ENCODE measurements at regions not wholly inside any gene's neighbourhood (a gene's known extent, or its start where the extent isn't known, plus 50 kb on each side); places are given as distances from the start of the nearest gene placed in this dataset.

GRCh38 chr3:135792174-135792573, 173.4 kb upstream of the PPP2R3A start:
- DNase-seq (ENCODE audit: low read depth) = peak; percentile 7
- no peak overlapping the region for H3K4me3 ChIP-seq (ENCODE audit: low read depth, low read length)
- no peak for TF ChIP-seq POLR2A (IDR thresholded peaks at IDR 0.05; ENCODE audit: extremely low read depth, insufficient read length)
- TF ChIP-seq, protein P1, sequence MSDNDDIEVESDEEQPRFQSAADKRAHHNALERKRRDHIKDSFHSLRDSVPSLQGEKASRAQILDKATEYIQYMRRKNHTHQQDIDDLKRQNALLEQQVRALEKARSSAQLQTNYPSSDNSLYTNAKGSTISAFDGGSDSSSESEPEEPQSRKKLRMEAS (IDR thresholded peaks at IDR 0.05; ENCODE audit: low read depth, low read length) = no peak
- no peak for TF ChIP-seq MYC (IDR thresholded peaks at IDR 0.05; ENCODE audit: low read depth, low read length)
- TF ChIP-seq, protein P2, sequence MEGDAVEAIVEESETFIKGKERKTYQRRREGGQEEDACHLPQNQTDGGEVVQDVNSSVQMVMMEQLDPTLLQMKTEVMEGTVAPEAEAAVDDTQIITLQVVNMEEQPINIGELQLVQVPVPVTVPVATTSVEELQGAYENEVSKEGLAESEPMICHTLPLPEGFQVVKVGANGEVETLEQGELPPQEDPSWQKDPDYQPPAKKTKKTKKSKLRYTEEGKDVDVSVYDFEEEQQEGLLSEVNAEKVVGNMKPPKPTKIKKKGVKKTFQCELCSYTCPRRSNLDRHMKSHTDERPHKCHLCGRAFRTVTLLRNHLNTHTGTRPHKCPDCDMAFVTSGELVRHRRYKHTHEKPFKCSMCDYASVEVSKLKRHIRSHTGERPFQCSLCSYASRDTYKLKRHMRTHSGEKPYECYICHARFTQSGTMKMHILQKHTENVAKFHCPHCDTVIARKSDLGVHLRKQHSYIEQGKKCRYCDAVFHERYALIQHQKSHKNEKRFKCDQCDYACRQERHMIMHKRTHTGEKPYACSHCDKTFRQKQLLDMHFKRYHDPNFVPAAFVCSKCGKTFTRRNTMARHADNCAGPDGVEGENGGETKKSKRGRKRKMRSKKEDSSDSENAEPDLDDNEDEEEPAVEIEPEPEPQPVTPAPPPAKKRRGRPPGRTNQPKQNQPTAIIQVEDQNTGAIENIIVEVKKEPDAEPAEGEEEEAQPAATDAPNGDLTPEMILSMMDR (IDR thresholded peaks at IDR 0.05; ENCODE audit: low read depth, low read length) = no peak

GRCh38 chr3:135792858-135793475, 172.6 kb upstream of the PPP2R3A start:
- no peak for DNase-seq (ENCODE audit: low read depth)
- no peak overlapping the region for H3K4me3 ChIP-seq (ENCODE audit: low read depth, low read length)
- TF ChIP-seq, protein P2 (IDR thresholded peaks at IDR 0.05; ENCODE audit: low read depth, low read length) = no peak
- TF ChIP-seq POLR2A (IDR thresholded peaks at IDR 0.05; ENCODE audit: extremely low read depth, insufficient read length) = no peak
- TF ChIP-seq, protein P1 (IDR thresholded peaks at IDR 0.05; ENCODE audit: low read depth, low read length) = no peak
- no peak for TF ChIP-seq MYC (IDR thresholded peaks at IDR 0.05; ENCODE audit: low read depth, low read length)

- no peak overlapping the region for H3K4me3 ChIP-seq (ENCODE audit: low read depth, low read length)
- DNase-seq (ENCODE audit: low read depth) = no peak
- TF ChIP-seq POLR2A (IDR thresholded peaks at IDR 0.05; ENCODE audit: extremely low read depth, insufficient read length) = no peak
- no peak for TF ChIP-seq MYC (IDR thresholded peaks at IDR 0.05; ENCODE audit: low read depth, low read length)
- TF ChIP-seq, protein P1 (IDR thresholded peaks at IDR 0.05; ENCODE audit: low read depth, low read length) = no peak
- TF ChIP-seq, protein P2 (IDR thresholded peaks at IDR 0.05; ENCODE audit: low read depth, low read length) = no peak
Observed at GRCh38 chr3:135800071-135800549, 165.4 kb upstream of the PPP2R3A start.

DNA sequence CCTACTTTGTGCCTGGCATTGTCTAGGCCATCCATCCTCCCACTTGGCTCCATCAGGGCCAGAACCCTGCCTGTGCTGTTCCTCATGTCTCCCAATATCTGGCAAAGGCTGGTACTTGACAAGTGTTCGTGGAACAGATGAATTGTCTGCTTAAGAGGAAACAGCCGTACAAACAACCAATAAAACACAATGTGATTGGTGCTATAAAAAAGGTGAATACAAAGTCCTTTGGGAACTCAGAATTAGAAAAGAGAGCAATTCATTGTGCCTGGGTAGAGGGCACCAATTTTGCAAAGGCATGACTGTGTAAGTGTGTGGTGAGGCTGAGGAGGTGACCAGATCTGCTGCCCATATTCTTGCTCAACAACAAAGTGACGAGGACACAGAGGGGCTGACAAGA, 164.5 kb upstream of the PPP2R3A start:
- DNase-seq (ENCODE audit: low read depth) = no peak
- H3K4me3 ChIP-seq (ENCODE audit: low read depth, low read length) = no peak overlapping the region
- no peak for TF ChIP-seq MYC (IDR thresholded peaks at IDR 0.05; ENCODE audit: low read depth, low read length)
- TF ChIP-seq, protein P1 (IDR thresholded peaks at IDR 0.05; ENCODE audit: low read depth, low read length) = no peak
- TF ChIP-seq, protein P2 (IDR thresholded peaks at IDR 0.05; ENCODE audit: low read depth, low read length) = no peak
- no peak for TF ChIP-seq POLR2A (IDR thresholded peaks at IDR 0.05; ENCODE audit: extremely low read depth, insufficient read length)

GRCh38 chr3:135802171-135802570, 163.4 kb upstream of the PPP2R3A start:
- no peak for DNase-seq (ENCODE audit: low read depth)
- TF ChIP-seq POLR2A (IDR thresholded peaks at IDR 0.05; ENCODE audit: extremely low read depth, insufficient read length) = no peak
- TF ChIP-seq, protein P2 (IDR thresholded peaks at IDR 0.05; ENCODE audit: low read depth, low read length) = no peak
- no peak for TF ChIP-seq MYC (IDR thresholded peaks at IDR 0.05; ENCODE audit: low read depth, low read length)
- H3K4me3 ChIP-seq (ENCODE audit: low read depth, low read length) = no peak overlapping the region
